Testis (tissue), 2 donors: ENCODE measurements at regions not wholly inside any gene's neighbourhood (a gene's known extent, or its start where the extent isn't known, plus 50 kb on each side); places are given as distances from the start of the nearest gene placed in this dataset.

Source experiments
- DNase-seq: peaks from one replicate; pipeline ENCODE4 v3.0.0-alpha.2; 2019
- H3K27ac ChIP-seq, 2 donors: fragments of 200-600 bp; sonication (generic); one replicate each; pipeline ENCODE4 v1.5.1; 2019
- H3K27me3 ChIP-seq: fragments of 200-600 bp; sonication (generic); one replicate; pipeline ENCODE4 v1.5.1; 2019
- H3K36me3 ChIP-seq: fragments of 200-600 bp; sonication (generic); one replicate; pipeline ENCODE4 v1.5.1; 2017; ENCODE audit warnings: low read depth; ENCODE audit errors: missing control alignments
- H3K4me1 ChIP-seq: fragments of 200-600 bp; sonication (generic); one replicate; pipeline ENCODE4 v1.5.1; 2019
- H3K4me3 ChIP-seq, 2 donors: fragments of 200-600 bp; sonication (generic); one replicate each; pipeline ENCODE4 v1.5.1; 2017 to 2019
- H3K9me3 ChIP-seq: fragments of 200-600 bp; sonication (generic); one replicate; pipeline ENCODE4 v1.5.1; 2017
- CTCF ChIP-seq, 3 experiments: fragments of 450-650 bp in 2 of 3; fragments of 200-600 bp in 1 of 3; sonication (generic) in 1 of 3; IDR thresholded peaks; one replicate each; pipeline ENCODE4 v1.5.1; 2016 to 2019; ENCODE audit warnings: antibody characterized with exemption in 3 of 3, mild to moderate bottlenecking in 2 of 3, moderate library complexity in 1 of 3
- POLR2A ChIP-seq: fragments of 450-650 bp; IDR thresholded peaks from one replicate; pipeline ENCODE4 v1.6.1; 2017; ENCODE audit warnings: antibody characterized with exemption, mild to moderate bottlenecking, moderate library complexity
- WGBS, 2 donors: methylation state at CpG; one replicate each; pipeline ENCODE4 v1.1.5; 2018; 5-methylcytosine and 5-hydroxymethylcytosine counted together
- intact Hi-C: fragments of 100-400 bp; cut with DNase I; formaldehyde crosslinking; loops from one replicate; pipeline ENCODE4 v1.15.1; 2023; ENCODE audit warnings: low total_unique reads

- intact Hi-C loops, result no loop called here
- 84 to 86% methylated on average over 2 of the region's 2 CpGs for WGBS, 2 donors
- TF ChIP-seq POLR2A (no peak), CTCF (IDR thresholded peaks at IDR 0.05) (no peak)
- H3K27me3 ChIP-seq, result no peaks in the 10 kb centered on the region
- no peaks in the 10 kb centered on the region for H3K4me1 ChIP-seq
- H3K9me3 ChIP-seq, result no peaks in the 10 kb centered on the region
- H3K36me3 ChIP-seq, result no peaks in the 10 kb centered on the region
- no peak overlapping the region for H3K4me3 ChIP-seq
- H3K27ac ChIP-seq, result no peak overlapping the region
- no peak for DNase-seq
These were observed 88.3 kb upstream of the CCDC28A start for GRCh38 chr6:138685257-138685656.

- no peak for DNase-seq
- Histone ChIP-seq H3K27ac (no peak overlapping the region), H3K27me3 (no peaks in the 10 kb centered on the region), H3K36me3 (no peaks in the 10 kb centered on the region), H3K9me3 (no peaks in the 10 kb centered on the region), H3K4me1 (no peaks in the 10 kb centered on the region), H3K4me3 (no peak overlapping the region)
- TF ChIP-seq CTCF (IDR thresholded peaks at IDR 0.05) (no peak), POLR2A (no peak)
- intact Hi-C loops, result no loop called here
These were observed 87.8 kb upstream of the CCDC28A start for GRCh38 chr6:138685781-138686180.

GRCh38 chr6:138688580-138688979 lies 85.0 kb upstream of the CCDC28A start:
- intact Hi-C loops, result no loop called here
- Histone ChIP-seq H3K27ac (no peak overlapping the region), H3K9me3 (no peaks in the 10 kb centered on the region), H3K4me3 (no peak overlapping the region), H3K4me1 (no peaks in the 10 kb centered on the region), H3K36me3 (no peaks in the 10 kb centered on the region), H3K27me3 (no peaks in the 10 kb centered on the region)
- 92 to 96% methylated on average over 4 of the region's 4 CpGs for WGBS, 2 donors
- DNase-seq, result no peak
- TF ChIP-seq CTCF (IDR thresholded peaks at IDR 0.05), result no peak
- no peak for TF ChIP-seq POLR2A

GRCh38 chr6:138689849-138690248 lies 83.7 kb upstream of the CCDC28A start:
- Histone ChIP-seq H3K9me3 (no peaks in the 10 kb centered on the region), H3K4me1 (no peaks in the 10 kb centered on the region), H3K27ac (no peak overlapping the region), H3K36me3 (no peaks in the 10 kb centered on the region), H3K4me3 (no peak overlapping the region), H3K27me3 (no peaks in the 10 kb centered on the region)
- TF ChIP-seq POLR2A (no peak), CTCF (IDR thresholded peaks at IDR 0.05) (no peak)
- DNase-seq, result no peak
- 73 to 93% methylated on average over 6 of the region's 6 CpGs for WGBS, 2 donors
- intact Hi-C loops, result no loop called here

- H3K36me3 ChIP-seq, result no peaks in the 10 kb centered on the region
- H3K4me1 ChIP-seq, result no peaks in the 10 kb centered on the region
- DNase-seq, result no peak
- no peaks in the 10 kb centered on the region for H3K27me3 ChIP-seq
- H3K4me3 ChIP-seq, result no peak overlapping the region
- H3K9me3 ChIP-seq, result no peaks in the 10 kb centered on the region
- 46 to 69% methylated on average over 11 of the region's 11 CpGs for WGBS, 2 donors
- TF ChIP-seq CTCF (IDR thresholded peaks at IDR 0.05) (no peak), POLR2A (no peak)
- intact Hi-C loops, result no loop called here
- H3K27ac ChIP-seq, result no peak overlapping the region
These were observed 82.5 kb upstream of the CCDC28A start for GRCh38 chr6:138690975-138691594.
